Activated naive CD8-positive, alpha-beta T cell treated with anti-CD3 and anti-CD28 coated beads, Interleukin-2, amount 50 U/mL, for 24 hours (primary cell): ENCODE measurements at regions not wholly inside any gene's neighbourhood (a gene's known extent, or its start where the extent isn't known, plus 50 kb on each side); places are given as distances from the start of the nearest gene placed in this dataset.

Source experiments
- ATAC-seq: fragments of 150-1000 bp; cut with Tn5 transposase; one replicate; pipeline ENCODE4 v1.10.0; 2021
- DNase-seq: peaks from one replicate; pipeline ENCODE4 v3.0.0; 2021
- H3K27ac Mint-ChIP-seq: one replicate; pipeline ENCODE4 v1.8.0; 2021; ENCODE audit warnings: mild to moderate bottlenecking, mixed read lengths
- H3K27me3 Mint-ChIP-seq: one replicate; pipeline ENCODE4 v1.8.0; 2021; ENCODE audit warnings: mixed read lengths
- H3K36me3 Mint-ChIP-seq: one replicate; pipeline ENCODE4 v1.8.0; 2021; ENCODE audit warnings: low read depth, mixed read lengths
- H3K4me1 Mint-ChIP-seq: one replicate; pipeline ENCODE4 v1.8.0; 2021; ENCODE audit warnings: mixed read lengths
- H3K4me3 Mint-ChIP-seq: one replicate; pipeline ENCODE4 v1.8.0; 2021; ENCODE audit warnings: mild to moderate bottlenecking, moderate library complexity, mixed read lengths
- H3K9me3 Mint-ChIP-seq: one replicate; pipeline ENCODE4 v1.8.0; 2021; ENCODE audit warnings: mixed read lengths

GRCh38 chr18:6624661-6625311 lies 104.7 kb upstream of the ARHGAP28 start:
- H3K4me1 Mint-ChIP-seq, result no peaks in the 10 kb centered on the region
- DNase-seq, result no peak
- H3K27ac Mint-ChIP-seq, result no peak overlapping the region
- no peak for ATAC-seq
- H3K36me3 Mint-ChIP-seq, result no peaks in the 10 kb centered on the region
- H3K9me3 Mint-ChIP-seq, result no peaks in the 10 kb centered on the region
- H3K4me3 Mint-ChIP-seq, result no peak overlapping the region
- no peaks in the 10 kb centered on the region for H3K27me3 Mint-ChIP-seq

- no peaks in the 10 kb centered on the region for H3K36me3 Mint-ChIP-seq
- DNase-seq, result no peak
- H3K27me3 Mint-ChIP-seq, result no peaks in the 10 kb centered on the region
- no peaks in the 10 kb centered on the region for H3K9me3 Mint-ChIP-seq
- no peak overlapping the region for H3K27ac Mint-ChIP-seq
- no peak overlapping the region for H3K4me3 Mint-ChIP-seq
- no peak for ATAC-seq
- H3K4me1 Mint-ChIP-seq, result no peaks in the 10 kb centered on the region
These were observed 104.0 kb upstream of the ARHGAP28 start for GRCh38 chr18:6625481-6625880.

- H3K36me3 Mint-ChIP-seq, result no peaks in the 10 kb centered on the region
- H3K4me1 Mint-ChIP-seq, result no peaks in the 10 kb centered on the region
- DNase-seq (no peak), ATAC-seq (no peak)
- no peak overlapping the region for H3K27ac Mint-ChIP-seq
- no peaks in the 10 kb centered on the region for H3K9me3 Mint-ChIP-seq
- no peaks in the 10 kb centered on the region for H3K27me3 Mint-ChIP-seq
- no peak overlapping the region for H3K4me3 Mint-ChIP-seq
These were observed 103.1 kb upstream of the ARHGAP28 start for GRCh38 chr18:6626457-6626856.

GRCh38 chr18:6627645-6628044 lies 101.9 kb upstream of the ARHGAP28 start:
- Mint-ChIP-seq H3K27me3 (no peaks in the 10 kb centered on the region), H3K36me3 (no peaks in the 10 kb centered on the region), H3K4me1 (no peaks in the 10 kb centered on the region), H3K4me3 (no peak overlapping the region), H3K27ac (no peak overlapping the region), H3K9me3 (no peaks in the 10 kb centered on the region)
- no peak for ATAC-seq
- no peak for DNase-seq

GRCh38 chr18:6628187-6628586 lies 101.3 kb upstream of the ARHGAP28 start:
- Mint-ChIP-seq H3K4me1 (no peaks in the 10 kb centered on the region), H3K9me3 (no peaks in the 10 kb centered on the region), H3K27me3 (no peaks in the 10 kb centered on the region), H3K4me3 (no peak overlapping the region), H3K36me3 (no peaks in the 10 kb centered on the region), H3K27ac (no peak overlapping the region)
- no peak for DNase-seq
- ATAC-seq, result no peak

- no peak for ATAC-seq
- Mint-ChIP-seq H3K36me3 (no peaks in the 10 kb centered on the region), H3K9me3 (no peaks in the 10 kb centered on the region), H3K4me3 (no peak overlapping the region), H3K27me3 (no peaks in the 10 kb centered on the region), H3K4me1 (no peaks in the 10 kb centered on the region), H3K27ac (no peak overlapping the region)
- DNase-seq, result no peak
These were observed 99.8 kb upstream of the ARHGAP28 start for GRCh38 chr18:6629635-6630140.

GRCh38 chr18:6633310-6633709 lies 96.2 kb upstream of the ARHGAP28 start:
- no peak overlapping the region for H3K4me3 Mint-ChIP-seq
- H3K27ac Mint-ChIP-seq, result no peak overlapping the region
- ATAC-seq (no peak), DNase-seq (no peak)
- no peaks in the 10 kb centered on the region for H3K4me1 Mint-ChIP-seq
- no peaks in the 10 kb centered on the region for H3K9me3 Mint-ChIP-seq
- no peaks in the 10 kb centered on the region for H3K36me3 Mint-ChIP-seq
- no peaks in the 10 kb centered on the region for H3K27me3 Mint-ChIP-seq

GRCh38 chr18:6636091-6636490 lies 93.4 kb upstream of the ARHGAP28 start:
- H3K4me3 Mint-ChIP-seq, result no peak overlapping the region
- H3K27me3 Mint-ChIP-seq, result no peaks in the 10 kb centered on the region

GRCh38 chr18:6638447-6638846 lies 91.1 kb upstream of the ARHGAP28 start:
- ATAC-seq (no peak), DNase-seq (no peak)
- H3K4me3 Mint-ChIP-seq, result no peak overlapping the region
- H3K4me1 Mint-ChIP-seq, result no peaks in the 10 kb centered on the region
- no peaks in the 10 kb centered on the region for H3K27me3 Mint-ChIP-seq
- no peak overlapping the region for H3K27ac Mint-ChIP-seq
- no peaks in the 10 kb centered on the region for H3K9me3 Mint-ChIP-seq
- H3K36me3 Mint-ChIP-seq, result no peaks in the 10 kb centered on the region

More at GRCh38 chr18:6636091-6636490, 93.4 kb upstream of the ARHGAP28 start:
- Mint-ChIP-seq H3K27ac (no peak overlapping the region), H3K36me3 (no peaks in the 10 kb centered on the region), H3K4me1 (no peaks in the 10 kb centered on the region), H3K9me3 (no peaks in the 10 kb centered on the region)
- DNase-seq (no peak), ATAC-seq (no peak)

GRCh38 chr18:6639305-6639704 lies 90.2 kb upstream of the ARHGAP28 start:
- no peak for ATAC-seq
- no peaks in the 10 kb centered on the region for H3K27me3 Mint-ChIP-seq
- no peak for DNase-seq

GRCh38 chr18:6644836-6645627 lies 84.5 kb upstream of the ARHGAP28 start:
- Mint-ChIP-seq H3K27ac (no peak overlapping the region), H3K36me3 (no peaks in the 10 kb centered on the region), H3K4me1 (no peaks in the 10 kb centered on the region), H3K9me3 (no peaks in the 10 kb centered on the region), H3K4me3 (no peak overlapping the region), H3K27me3 (no peaks in the 10 kb centered on the region)
- DNase-seq (no peak), ATAC-seq (no peak)

More at GRCh38 chr18:6639305-6639704, 90.2 kb upstream of the ARHGAP28 start:
- Mint-ChIP-seq H3K9me3 (no peaks in the 10 kb centered on the region), H3K36me3 (no peaks in the 10 kb centered on the region), H3K27ac (no peak overlapping the region), H3K4me1 (no peaks in the 10 kb centered on the region), H3K4me3 (no peak overlapping the region)

- ATAC-seq (no peak), DNase-seq (no peak)
- no peaks in the 10 kb centered on the region for H3K36me3 Mint-ChIP-seq
- no peaks in the 10 kb centered on the region for H3K27me3 Mint-ChIP-seq
- no peaks in the 10 kb centered on the region for H3K9me3 Mint-ChIP-seq
- no peak overlapping the region for H3K27ac Mint-ChIP-seq
- no peak overlapping the region for H3K4me3 Mint-ChIP-seq
- no peaks in the 10 kb centered on the region for H3K4me1 Mint-ChIP-seq
These were observed 82.7 kb upstream of the ARHGAP28 start for GRCh38 chr18:6646801-6647200.

- no peaks in the 10 kb centered on the region for H3K4me1 Mint-ChIP-seq
- no peak overlapping the region for H3K27ac Mint-ChIP-seq
- no peaks in the 10 kb centered on the region for H3K9me3 Mint-ChIP-seq
- ATAC-seq (no peak), DNase-seq (no peak)
- no peaks in the 10 kb centered on the region for H3K36me3 Mint-ChIP-seq
- H3K4me3 Mint-ChIP-seq, result no peak overlapping the region
- no peaks in the 10 kb centered on the region for H3K27me3 Mint-ChIP-seq
These were observed 80.9 kb upstream of the ARHGAP28 start for GRCh38 chr18:6648581-6648980.

GRCh38 chr18:6649421-6650126 lies 79.9 kb upstream of the ARHGAP28 start:
- DNase-seq, result no peak
- Mint-ChIP-seq H3K27me3 (no peaks in the 10 kb centered on the region), H3K9me3 (no peaks in the 10 kb centered on the region), H3K27ac (no peak overlapping the region), H3K4me1 (no peaks in the 10 kb centered on the region), H3K4me3 (no peak overlapping the region), H3K36me3 (no peaks in the 10 kb centered on the region)
- ATAC-seq, result no peak

- Mint-ChIP-seq H3K27me3 (no peaks in the 10 kb centered on the region), H3K36me3 (no peaks in the 10 kb centered on the region)
- ATAC-seq, result no peak
These were observed 79.4 kb upstream of the ARHGAP28 start for GRCh38 chr18:6650127-6650507.

More at GRCh38 chr18:6650127-6650507, 79.4 kb upstream of the ARHGAP28 start:
- Mint-ChIP-seq H3K27ac (no peak overlapping the region), H3K9me3 (no peaks in the 10 kb centered on the region), H3K4me3 (no peak overlapping the region), H3K4me1 (no peaks in the 10 kb centered on the region)
- DNase-seq, result no peak
